ENCODE measurements at regions not wholly inside any gene's neighbourhood (a gene's known extent, or its start where the extent isn't known, plus 50 kb on each side); places are given as distances from the start of the nearest gene placed in this dataset.

DNA sequence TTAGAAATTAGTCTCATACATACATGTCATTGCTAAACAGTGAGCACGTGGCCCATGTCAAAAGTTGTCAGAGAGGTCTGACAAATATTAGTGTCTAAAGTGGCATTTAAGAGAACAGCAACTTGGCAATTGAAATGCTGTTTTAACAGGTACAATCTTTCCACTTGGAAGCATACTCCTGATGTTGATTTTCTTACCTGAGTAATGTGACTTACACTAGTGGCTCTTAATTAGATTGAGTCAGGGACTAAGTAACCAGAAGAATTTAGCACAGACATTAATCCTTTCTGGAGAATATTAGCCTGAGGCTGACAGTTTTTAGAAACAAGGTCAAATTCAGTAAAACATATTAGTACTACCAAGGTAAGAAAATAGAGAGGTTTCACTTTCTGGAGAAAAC, 357.0 kb upstream of the ZNF608 start:
- no peak for DNase-seq

DNA sequence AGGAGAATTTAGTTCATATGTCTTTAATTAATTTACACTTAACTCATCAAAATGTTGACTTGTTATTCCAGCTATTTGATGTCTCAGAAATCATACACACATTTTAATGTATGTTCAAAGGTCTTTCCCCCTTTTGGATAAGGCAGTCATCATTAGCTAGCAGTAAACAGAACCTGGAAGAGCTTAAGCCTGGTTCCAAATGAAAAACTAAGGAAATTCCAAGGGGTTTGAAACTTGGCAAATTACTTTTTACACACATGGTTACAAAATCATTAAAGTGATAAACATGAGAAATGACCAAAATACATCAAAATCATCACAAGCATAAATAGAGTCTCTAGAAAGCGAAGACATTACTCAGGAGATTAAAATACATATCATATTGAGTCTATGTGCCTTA, 359.8 kb upstream of the ZNF608 start:
- DNase-seq = no peak

DNA sequence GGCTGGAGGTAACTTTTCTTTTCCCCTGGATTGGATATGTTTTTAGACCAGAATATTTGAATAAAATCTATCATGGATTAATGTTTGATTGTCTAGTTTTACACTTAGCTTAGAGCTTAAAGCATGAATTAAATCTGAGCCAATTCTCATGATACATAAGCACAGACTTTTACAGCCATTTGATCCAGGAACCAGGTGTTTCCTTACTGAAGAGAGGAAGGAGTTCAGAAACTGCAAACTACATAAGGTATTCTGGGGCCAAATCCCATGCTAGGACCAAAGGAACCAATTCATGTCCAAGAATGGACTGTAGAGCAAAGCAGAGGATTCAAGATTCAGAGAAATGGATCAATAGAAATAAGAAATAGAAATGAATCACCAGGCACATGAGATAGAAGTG, 360.4 kb upstream of the ZNF608 start:
- DNase-seq = no peak

GRCh38 chr5:125109293-125109692, 362.9 kb upstream of the ZNF608 start:
- no peak for DNase-seq

DNA sequence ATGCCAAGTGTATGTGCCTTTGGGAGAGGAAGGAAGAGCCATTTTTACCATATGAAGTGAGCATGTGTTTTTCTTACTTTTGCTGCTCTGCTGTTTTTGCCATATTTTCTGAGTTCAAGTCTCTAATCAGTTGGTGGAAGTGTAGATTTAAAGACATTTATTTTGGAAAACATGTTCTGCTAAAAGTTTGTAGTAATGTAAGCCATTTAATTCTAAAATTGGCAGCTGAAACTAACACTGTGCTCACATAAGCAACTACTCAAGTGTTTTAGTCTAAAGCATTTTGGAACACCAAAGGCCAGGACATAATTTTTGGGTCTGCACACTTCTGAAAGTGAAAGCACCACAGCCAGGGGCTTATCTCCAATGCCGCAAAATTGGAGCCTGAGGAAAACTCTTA, 363.4 kb upstream of the ZNF608 start:
- DNase-seq = no peak

GRCh38 chr5:125112196-125112595, 365.8 kb upstream of the ZNF608 start:
- no peak for DNase-seq

GRCh38 chr5:125113328-125113727, 366.9 kb upstream of the ZNF608 start:
- no peak for DNase-seq

GRCh38 chr5:125115195-125115525, 368.7 kb upstream of the ZNF608 start:
- no peak for DNase-seq

- no peak for DNase-seq
These were observed 371.1 kb upstream of the ZNF608 start for GRCh38 chr5:125117566-125117965.

DNA sequence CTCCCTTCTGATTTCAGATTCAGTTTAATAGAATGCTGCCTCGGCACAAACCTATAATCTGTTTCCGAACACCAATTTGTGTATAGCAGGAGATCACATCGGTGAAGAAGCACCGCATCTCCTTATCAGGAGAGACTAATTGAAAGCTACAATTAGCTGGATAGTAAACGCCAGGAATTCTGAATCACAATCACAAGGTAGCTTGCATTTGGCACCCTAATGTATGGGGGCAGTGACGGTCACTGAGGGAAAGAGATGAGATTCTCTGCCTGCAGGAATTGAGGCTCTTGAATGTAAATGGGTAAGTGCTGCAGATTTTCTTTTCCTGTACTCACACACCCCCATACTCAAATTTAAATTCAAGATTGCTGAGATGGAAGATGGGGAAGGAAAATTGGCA, 373.6 kb upstream of the ZNF608 start:
- DNase-seq = no peak

DNA sequence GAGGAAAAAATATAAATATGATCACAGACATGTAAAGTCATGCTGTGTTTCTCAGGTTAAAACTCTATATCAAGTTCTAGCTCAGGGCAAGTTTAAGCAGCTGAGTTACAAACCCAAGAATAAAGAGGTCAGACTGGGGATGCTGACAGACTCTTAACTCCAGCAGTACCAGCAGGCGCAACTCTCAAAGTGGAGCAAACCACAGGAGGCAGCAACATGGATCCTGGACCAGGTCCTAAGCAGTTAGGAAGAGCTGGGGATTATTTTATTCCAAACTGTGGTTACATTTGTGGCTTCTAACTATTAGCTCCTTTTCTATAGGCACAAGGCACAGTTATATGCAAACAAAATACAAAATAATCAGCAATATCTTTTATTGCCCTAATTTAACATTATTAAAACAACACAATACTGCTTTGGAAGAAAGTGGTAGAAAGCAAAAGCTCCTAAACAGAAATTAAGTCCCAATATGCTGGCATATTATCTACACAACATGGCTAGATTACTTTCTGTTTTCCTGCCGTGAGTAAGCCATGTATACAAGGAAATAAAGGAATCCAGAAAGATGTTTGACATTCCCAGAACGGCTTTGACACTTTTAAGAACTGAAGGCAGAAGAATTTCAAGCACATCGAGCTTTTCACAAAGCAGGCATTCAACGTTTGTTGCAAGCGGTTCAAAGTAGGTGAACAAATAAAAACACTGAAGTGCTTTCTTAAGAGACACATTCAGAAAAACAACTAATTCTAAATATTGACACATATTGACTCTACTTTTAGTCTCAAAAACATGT, 378.8 kb upstream of the ZNF608 start:
- no peak for DNase-seq

GRCh38 chr5:125126050-125126449, 379.6 kb upstream of the ZNF608 start:
- DNase-seq = no peak

DNA sequence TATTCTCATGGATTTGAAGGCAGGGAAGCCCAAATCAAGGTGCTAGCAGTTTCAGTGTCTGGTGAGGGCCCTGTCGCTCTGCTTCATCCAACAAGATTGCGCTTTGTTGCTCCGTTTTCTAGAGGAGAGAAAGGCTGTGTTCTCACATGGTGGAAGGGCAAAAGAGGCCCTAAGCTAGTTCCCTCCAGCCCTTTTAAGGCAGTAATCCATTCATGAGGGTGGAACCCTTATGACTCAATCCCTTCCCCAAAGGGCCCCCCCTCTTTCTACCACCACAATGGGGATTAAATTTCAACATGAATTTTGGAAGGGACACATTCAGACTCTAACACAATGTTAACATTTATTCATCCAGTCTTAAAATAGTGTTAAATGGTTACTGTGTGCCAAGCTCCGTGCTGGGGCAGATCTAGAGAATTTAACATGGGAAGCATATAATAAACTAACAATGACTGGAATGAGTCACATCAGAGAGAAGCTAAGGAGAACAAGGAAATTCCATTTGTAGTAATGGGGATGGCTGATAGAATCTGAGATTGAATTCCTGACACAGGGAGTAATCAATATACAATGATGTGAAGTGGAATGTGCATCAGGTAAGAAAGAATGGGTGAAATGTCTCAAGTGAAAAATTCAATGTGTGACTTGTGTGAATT, 382.8 kb upstream of the ZNF608 start:
- DNase-seq = no peak

DNA sequence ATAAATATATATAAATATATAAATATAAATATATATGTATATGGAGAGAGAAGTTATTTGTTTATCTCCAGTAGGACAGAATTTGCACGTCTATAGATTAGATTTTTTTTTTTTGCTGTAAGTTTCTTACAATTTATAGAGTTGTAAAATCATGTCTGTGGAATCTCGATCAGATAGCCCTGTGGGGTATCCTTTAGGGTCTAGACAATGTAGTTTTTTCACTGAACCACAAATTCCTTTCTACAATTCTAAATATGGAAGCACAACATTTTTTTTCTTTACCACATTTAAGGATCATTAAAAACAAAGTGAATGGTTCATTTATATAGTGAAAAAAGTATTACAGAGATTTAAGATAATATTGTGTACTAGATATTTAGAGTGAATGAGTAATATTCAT, 384.2 kb upstream of the ZNF608 start:
- no peak for DNase-seq

GRCh38 chr5:125134216-125135081, 388.0 kb upstream of the ZNF608 start:
- DNase-seq = no peak

DNA sequence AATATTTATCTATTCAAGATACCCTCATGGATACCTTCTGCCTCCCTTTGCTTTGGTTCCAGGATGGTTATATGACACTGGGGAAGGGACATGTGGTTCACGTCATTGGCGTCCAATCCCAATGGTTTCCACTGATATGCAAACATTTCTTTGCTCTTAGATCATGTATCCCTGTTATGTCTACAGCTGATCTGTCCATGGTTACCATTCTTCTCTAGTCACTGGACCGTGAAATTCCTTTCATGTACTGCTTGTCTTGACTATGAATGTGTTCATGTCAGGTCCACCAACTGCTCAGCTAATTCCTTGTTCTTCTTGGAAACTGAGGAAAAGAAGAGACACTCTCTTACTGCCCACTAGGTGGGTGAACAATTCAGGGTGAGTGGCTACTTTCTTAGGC, 391.1 kb upstream of the ZNF608 start:
- DNase-seq = no peak

- DNase-seq = no peak
These were observed 391.8 kb upstream of the ZNF608 start for GRCh38 chr5:125138266-125138665.

- DNase-seq = no peak
These were observed 393.2 kb upstream of the ZNF608 start for GRCh38 chr5:125139590-125139989.

GRCh38 chr5:125140220-125140619, 393.8 kb upstream of the ZNF608 start:
- no peak for DNase-seq

GRCh38 chr5:125140855-125141254, 394.4 kb upstream of the ZNF608 start:
- DNase-seq = no peak

- DNase-seq = no peak
These were observed 396.0 kb upstream of the ZNF608 start for GRCh38 chr5:125142458-125142857.

DNA sequence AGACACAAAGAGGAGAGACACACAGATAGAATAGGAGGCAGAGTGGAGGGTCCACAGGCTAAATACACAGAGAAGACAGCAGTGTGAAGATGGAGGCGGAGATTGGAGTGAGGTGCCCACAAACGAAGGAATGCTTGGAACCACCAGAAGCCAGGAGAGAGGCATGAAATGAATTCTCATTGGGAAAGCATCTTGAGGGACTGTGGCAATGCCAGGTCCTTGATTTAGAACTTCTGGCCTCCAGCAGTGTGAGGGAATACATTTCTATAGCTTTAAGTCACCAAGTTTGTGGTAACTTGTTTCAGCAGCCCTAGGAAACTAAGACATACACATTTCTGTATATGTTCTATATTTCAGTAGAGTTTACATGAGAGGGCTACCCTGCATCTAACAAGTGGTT, 396.6 kb upstream of the ZNF608 start:
- DNase-seq = no peak

- no peak for DNase-seq
These were observed 401.6 kb upstream of the ZNF608 start for GRCh38 chr5:125148076-125148475.

DNA sequence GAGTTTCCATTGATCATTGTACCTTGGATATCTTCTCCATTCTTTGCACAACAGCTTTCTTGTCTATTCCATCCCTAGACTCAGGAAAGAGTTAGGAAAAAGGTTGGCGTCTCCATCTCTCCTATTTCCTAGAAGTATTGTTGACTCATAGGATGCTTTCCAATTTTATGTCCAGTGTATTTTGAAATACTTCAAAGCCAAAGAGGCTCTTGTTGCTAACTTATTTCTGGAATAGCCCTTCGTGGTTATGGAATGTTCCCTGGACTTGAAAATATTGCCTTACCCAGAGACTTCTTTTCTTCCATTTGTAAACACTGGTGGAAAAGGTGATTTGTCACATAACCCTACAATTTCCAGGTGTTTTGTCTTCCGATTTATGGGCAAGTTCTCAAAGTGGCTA, 402.3 kb upstream of the ZNF608 start:
- DNase-seq = no peak

Measured in central memory CD4-positive, alpha-beta T cell (primary cell).